Astrocyte of the spinal cord (primary cell): ENCODE measurements at regions not wholly inside any gene's neighbourhood (a gene's known extent, or its start where the extent isn't known, plus 50 kb on each side); places are given as distances from the start of the nearest gene placed in this dataset.

Experiments used
- DNase-seq: peaks from one replicate; pipeline ENCODE4 v3.0.0; 2011; ENCODE audit warnings: low read depth, low spot score
- H3K4me3 ChIP-seq: 2 replicates; pipeline ENCODE4 v1.5.1; 2011; ENCODE audit warnings: low read depth, mild to moderate bottlenecking, low read length, moderate library complexity
- in situ Hi-C: cut with HindIII; loops from 2 replicates; pipeline ENCODE4 v1.10.0; 2017; ENCODE audit warnings: low sequenced_read_pairs
- TF ChIP-seq, protein P1 (sequence below): IDR thresholded peaks from 2 replicates; pipeline ENCODE4 v1.5.1; 2012; ENCODE audit warnings: low read depth, mild to moderate bottlenecking, low read length, inconsistent platforms

DNA sequence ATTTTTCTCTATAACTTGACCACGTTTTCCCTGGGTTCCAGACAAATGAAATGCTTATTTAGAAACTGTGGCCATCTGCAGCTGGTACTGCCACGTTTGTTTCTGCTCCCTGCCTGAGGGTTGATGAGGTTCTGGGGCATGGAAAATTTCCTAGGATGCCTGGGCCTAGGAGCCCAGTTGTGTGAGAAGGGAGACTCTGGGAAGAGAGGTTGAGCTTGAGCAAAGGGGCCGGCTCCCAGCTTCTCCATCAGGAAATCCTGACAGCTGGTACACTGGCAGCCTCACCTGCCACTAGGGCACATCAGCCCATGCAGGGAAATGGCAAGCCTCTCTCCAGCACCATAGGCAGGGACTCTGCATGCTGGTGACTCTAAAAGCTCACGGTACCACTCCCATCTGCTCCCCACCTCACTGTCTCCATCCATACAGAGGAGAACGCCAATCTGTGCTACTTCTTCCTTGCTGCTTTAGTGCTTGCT lies 165.4 kb upstream of the PPP2R3A start:
- no peak for DNase-seq
- in situ Hi-C loops = no loop called here

GRCh38 chr3:135801018-135801417 lies 164.5 kb upstream of the PPP2R3A start:
- in situ Hi-C loops = no loop called here
- TF ChIP-seq, protein P1, sequence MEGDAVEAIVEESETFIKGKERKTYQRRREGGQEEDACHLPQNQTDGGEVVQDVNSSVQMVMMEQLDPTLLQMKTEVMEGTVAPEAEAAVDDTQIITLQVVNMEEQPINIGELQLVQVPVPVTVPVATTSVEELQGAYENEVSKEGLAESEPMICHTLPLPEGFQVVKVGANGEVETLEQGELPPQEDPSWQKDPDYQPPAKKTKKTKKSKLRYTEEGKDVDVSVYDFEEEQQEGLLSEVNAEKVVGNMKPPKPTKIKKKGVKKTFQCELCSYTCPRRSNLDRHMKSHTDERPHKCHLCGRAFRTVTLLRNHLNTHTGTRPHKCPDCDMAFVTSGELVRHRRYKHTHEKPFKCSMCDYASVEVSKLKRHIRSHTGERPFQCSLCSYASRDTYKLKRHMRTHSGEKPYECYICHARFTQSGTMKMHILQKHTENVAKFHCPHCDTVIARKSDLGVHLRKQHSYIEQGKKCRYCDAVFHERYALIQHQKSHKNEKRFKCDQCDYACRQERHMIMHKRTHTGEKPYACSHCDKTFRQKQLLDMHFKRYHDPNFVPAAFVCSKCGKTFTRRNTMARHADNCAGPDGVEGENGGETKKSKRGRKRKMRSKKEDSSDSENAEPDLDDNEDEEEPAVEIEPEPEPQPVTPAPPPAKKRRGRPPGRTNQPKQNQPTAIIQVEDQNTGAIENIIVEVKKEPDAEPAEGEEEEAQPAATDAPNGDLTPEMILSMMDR = no peak
- DNase-seq = no peak
- no peak overlapping the region for H3K4me3 ChIP-seq

More for the DNA sequence above, 165.4 kb upstream of the PPP2R3A start:
- H3K4me3 ChIP-seq = no peak overlapping the region
- TF ChIP-seq, protein P1 = no peak

DNA sequence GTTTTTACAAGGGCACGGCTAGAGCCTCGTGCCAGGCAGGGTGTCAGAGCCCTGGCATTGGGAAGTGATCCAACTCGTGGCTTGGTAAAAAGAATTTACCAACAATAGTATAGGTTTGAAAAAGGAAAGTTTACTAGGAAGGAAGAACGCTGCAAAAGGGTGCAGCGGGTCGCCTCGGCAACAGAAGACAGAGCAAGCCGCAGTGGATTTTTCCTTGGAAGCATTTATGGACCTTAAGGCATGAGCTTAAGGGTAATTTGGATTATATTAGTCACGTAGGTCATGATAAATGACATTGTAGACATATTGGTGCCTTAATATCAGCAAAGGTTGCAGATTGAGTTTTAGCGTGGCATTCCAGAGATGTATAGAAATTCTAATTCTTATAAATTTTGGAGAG lies 163.4 kb upstream of the PPP2R3A start:
- H3K4me3 ChIP-seq = no peak overlapping the region
- no peak for DNase-seq
- TF ChIP-seq, protein P1 = no peak
- in situ Hi-C loops = no loop called here

- DNase-seq = no peak
- TF ChIP-seq, protein P1 = no peak
- H3K4me3 ChIP-seq = no peak overlapping the region
- in situ Hi-C loops = no loop called here
These were observed 162.4 kb upstream of the PPP2R3A start for GRCh38 chr3:135803028-135803692.

- no peak for DNase-seq
- in situ Hi-C loops = no loop called here
- H3K4me3 ChIP-seq = no peak overlapping the region
- TF ChIP-seq, protein P1 = no peak
These were observed 159.8 kb upstream of the PPP2R3A start for GRCh38 chr3:135805752-135806151.

- in situ Hi-C loops = no loop called here
These were observed 159.2 kb upstream of the PPP2R3A start for GRCh38 chr3:135806317-135806716.

More at GRCh38 chr3:135806317-135806716, 159.2 kb upstream of the PPP2R3A start:
- H3K4me3 ChIP-seq = no peak overlapping the region
- TF ChIP-seq, protein P1 = no peak
- DNase-seq = no peak
